WTC11 (cell line): ENCODE measurements at regions not wholly inside any gene's neighbourhood (a gene's known extent, or its start where the extent isn't known, plus 50 kb on each side); places are given as distances from the start of the nearest gene placed in this dataset.

Experiments
- ATAC-seq: fragments of 200-7000 bp; cut with Tn5 transposase; 2 replicates; pipeline ENCODE4 v1.10.0; 2021; ENCODE audit warnings: mild to moderate bottlenecking, moderate library complexity
- CTCF ChIA-PET: fragments of 300-600 bp; sonication (Branson Sonifier 250); formaldehyde crosslinking; loops from one replicate; lab custom pipeline; 2021; ENCODE audit warnings: antibody characterized with exemption; lab: Charles Lee
- POLR2A ChIA-PET: fragments of 350-600 bp; sonication (Branson Sonifier 250); formaldehyde crosslinking; loops from one replicate; lab custom pipeline; 2021; ENCODE audit warnings: antibody characterized with exemption; lab: Charles Lee
- DNase-seq: peaks from one replicate; pipeline ENCODE4 v3.0.0; 2021; ENCODE audit warnings: low spot score
- H3K27ac Mint-ChIP-seq: 2 replicates; pipeline ENCODE4 v1.8.0; 2021; ENCODE audit warnings: mixed read lengths
- H3K27me3 Mint-ChIP-seq: 2 replicates; pipeline ENCODE4 v1.8.0; 2021; ENCODE audit warnings: low read depth, mild to moderate bottlenecking, moderate library complexity, mixed read lengths
- H3K36me3 Mint-ChIP-seq: 2 replicates; pipeline ENCODE4 v1.8.0; 2021; ENCODE audit warnings: mixed read lengths
- H3K4me1 Mint-ChIP-seq: 2 replicates; pipeline ENCODE4 v1.8.0; 2022; ENCODE audit warnings: mixed read lengths
- H3K4me3 Mint-ChIP-seq: 2 replicates; pipeline ENCODE4 v1.8.0; 2021; ENCODE audit warnings: mild to moderate bottlenecking, moderate library complexity, mixed read lengths
- H3K9me3 Mint-ChIP-seq: 2 replicates; pipeline ENCODE4 v1.8.0; 2021; ENCODE audit warnings: mixed read lengths
- AFF4 ChIP-seq: sonication (generic); formaldehyde crosslinking; IDR thresholded peaks from 2 replicates; pipeline ENCODE4 v1.8.1; 2023; ENCODE audit warnings: mild to moderate bottlenecking, missing genetic modification reagents, borderline replicate concordance
- ATF1 ChIP-seq: sonication (generic); formaldehyde crosslinking; IDR thresholded peaks from 2 replicates; pipeline ENCODE4 v1.8.1; 2023; ENCODE audit warnings: mild to moderate bottlenecking, moderate library complexity, missing genetic modification reagents
- CBFB ChIP-seq: sonication (generic); formaldehyde crosslinking; IDR thresholded peaks from 2 replicates; pipeline ENCODE4 v1.8.1; 2022; ENCODE audit warnings: mild to moderate bottlenecking, low read depth, missing genetic modification reagents
- CREM ChIP-seq: sonication (generic); formaldehyde crosslinking; IDR thresholded peaks from 2 replicates; pipeline ENCODE4 v1.8.1; 2022; ENCODE audit warnings: mild to moderate bottlenecking, missing genetic modification reagents, moderate library complexity
- CTCF ChIP-seq: fragments of 200-600 bp; IDR thresholded peaks from 2 replicates; pipeline ENCODE4 v1.8.0; 2022; ENCODE audit warnings: antibody characterized with exemption
- FOXJ3 ChIP-seq: sonication (generic); formaldehyde crosslinking; IDR thresholded peaks from 2 replicates; pipeline ENCODE4 v1.9.0; 2021; ENCODE audit warnings: missing genetic modification reagents, mild to moderate bottlenecking, borderline replicate concordance
- FOXK1 ChIP-seq: sonication (generic); formaldehyde crosslinking; IDR thresholded peaks from 2 replicates; pipeline ENCODE4 v1.8.0; 2022; ENCODE audit warnings: mild to moderate bottlenecking, moderate library complexity, missing genetic modification reagents
- HMGA2 ChIP-seq: fragments of 250-450 bp; sonication (Bioruptor Pico); IDR thresholded peaks from 2 replicates; pipeline ENCODE4 v1.4.0; 2021; ENCODE audit warnings: mild to moderate bottlenecking, moderate library complexity
- IRF2 ChIP-seq: sonication (generic); formaldehyde crosslinking; IDR thresholded peaks from 2 replicates; pipeline ENCODE4 v1.8.0; 2022; ENCODE audit warnings: low read depth, missing genetic modification reagents, borderline replicate concordance
- JUN ChIP-seq: sonication (generic); formaldehyde crosslinking; IDR thresholded peaks from 2 replicates; pipeline ENCODE4 v1.8.0; 2023; ENCODE audit warnings: mild to moderate bottlenecking, missing genetic modification reagents
- MAX ChIP-seq: sonication (generic); formaldehyde crosslinking; IDR thresholded peaks from 2 replicates; pipeline ENCODE4 v1.8.0; 2022; ENCODE audit warnings: mild to moderate bottlenecking, missing genetic modification reagents
- NFYB ChIP-seq: sonication (generic); formaldehyde crosslinking; conservative IDR thresholded peaks from 2 replicates; pipeline ENCODE4 v1.8.0; 2022; ENCODE audit warnings: low read depth, missing genetic modification reagents
- RELA ChIP-seq: sonication (generic); formaldehyde crosslinking; IDR thresholded peaks from 2 replicates; pipeline ENCODE4 v1.8.1; 2022; ENCODE audit warnings: missing genetic modification reagents, mild to moderate bottlenecking, borderline replicate concordance
- RORB ChIP-seq: fragments of 250-450 bp; sonication (Bioruptor Pico); IDR thresholded peaks from 2 replicates; pipeline ENCODE4 v1.9.0; 2021; ENCODE audit warnings: mild to moderate bottlenecking
- SMAD3 ChIP-seq: sonication (generic); formaldehyde crosslinking; IDR thresholded peaks from 2 replicates; pipeline ENCODE4 v1.8.0; 2022; ENCODE audit warnings: missing genetic modification reagents, mild to moderate bottlenecking, borderline replicate concordance
- SOX15 ChIP-seq: fragments of 250-450 bp; sonication (Bioruptor Pico); IDR thresholded peaks from 2 replicates; pipeline ENCODE4 v1.9.0; 2021; ENCODE audit warnings: mild to moderate bottlenecking
- ZBTB21 ChIP-seq: sonication (generic); formaldehyde crosslinking; IDR thresholded peaks from 2 replicates; pipeline ENCODE4 v1.8.1; 2023; ENCODE audit warnings: mild to moderate bottlenecking, missing genetic modification reagents, borderline replicate concordance
- ZNF121 ChIP-seq: sonication (generic); formaldehyde crosslinking; IDR thresholded peaks from 2 replicates; pipeline ENCODE4 v1.8.0; 2023; ENCODE audit warnings: missing genetic modification reagents
- ZNF232 ChIP-seq: sonication (generic); formaldehyde crosslinking; IDR thresholded peaks from 2 replicates; pipeline ENCODE4 v1.8.0; 2022; ENCODE audit warnings: mild to moderate bottlenecking, missing genetic modification reagents
- TF ChIP-seq, protein P1 (sequence below): sonication (generic); formaldehyde crosslinking; IDR thresholded peaks from 2 replicates; pipeline ENCODE4 v1.8.1; 2023; ENCODE audit warnings: mild to moderate bottlenecking, moderate library complexity, missing genetic modification reagents

DNA sequence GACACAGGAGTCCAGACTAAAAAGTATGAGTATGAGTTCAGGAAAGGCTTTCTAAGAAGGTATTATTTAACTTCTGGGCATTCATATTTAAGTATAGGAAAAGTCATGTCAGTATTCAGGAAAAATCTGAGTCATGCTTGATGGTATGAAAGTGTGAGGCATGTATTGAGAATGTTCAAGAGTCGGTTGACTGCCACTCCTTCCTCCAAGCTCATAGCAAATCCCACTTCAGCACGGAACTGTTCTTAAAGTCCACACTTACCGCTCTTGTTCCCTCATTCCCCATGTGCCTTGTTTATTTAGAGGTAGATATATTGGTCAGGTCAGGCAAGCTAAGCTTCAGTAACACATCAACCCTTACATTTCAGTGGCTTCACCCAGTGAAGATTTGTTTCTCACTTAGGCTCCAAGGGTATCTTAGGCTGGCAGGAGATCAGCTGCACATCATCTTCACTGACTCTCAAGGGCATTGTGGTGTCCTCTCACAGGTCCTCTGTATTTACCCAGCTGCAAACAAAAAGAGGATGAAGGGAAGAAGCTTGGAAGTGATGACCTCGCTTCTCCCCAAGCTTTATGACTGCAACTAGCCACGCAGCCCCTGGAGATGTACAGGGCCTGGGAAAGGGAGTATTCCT lies 1189.2 kb downstream of the EFNB2 start:
- no peak overlapping the region for H3K27ac Mint-ChIP-seq
- no peaks in the 10 kb centered on the region for H3K36me3 Mint-ChIP-seq
- H3K4me3 Mint-ChIP-seq = no peak overlapping the region
- no peaks in the 10 kb centered on the region for H3K9me3 Mint-ChIP-seq
- CTCF ChIA-PET = no interaction called here
- ATAC-seq (no peak), DNase-seq (no peak)
- H3K27me3 Mint-ChIP-seq = no peaks in the 10 kb centered on the region
- POLR2A ChIA-PET = no interaction called here
- H3K4me1 Mint-ChIP-seq = no peaks in the 10 kb centered on the region
- TF ChIP-seq SMAD3 (CRISPR knock-in tag) (no peak), SOX15 (CRISPR knock-in tag) (no peak), IRF2 (no peak), MAX (no peak), ATF1 (no peak), CTCF (no peak), ZNF232 (CRISPR knock-in tag) (no peak), FOXK1 (CRISPR knock-in tag) (no peak), FOXJ3 (no peak), NFYB (no peak), HMGA2 (CRISPR knock-in tag) (no peak), RORB (no peak), CREM (no peak)

- no peak overlapping the region for H3K4me3 Mint-ChIP-seq
- no peak for TF ChIP-seq ZNF121 (CRISPR knock-in tag)
- ATAC-seq (no peak), DNase-seq (no peak)
- H3K9me3 Mint-ChIP-seq = no peaks in the 10 kb centered on the region
- ChIA-PET POLR2A (no interaction called here), CTCF (no interaction called here)
- no peaks in the 10 kb centered on the region for H3K36me3 Mint-ChIP-seq
- no peak overlapping the region for H3K27ac Mint-ChIP-seq
- H3K4me1 Mint-ChIP-seq = no peaks in the 10 kb centered on the region
- no peaks in the 10 kb centered on the region for H3K27me3 Mint-ChIP-seq
These were observed 1189.7 kb downstream of the EFNB2 start for GRCh38 chr13:105345730-105346129.

DNA sequence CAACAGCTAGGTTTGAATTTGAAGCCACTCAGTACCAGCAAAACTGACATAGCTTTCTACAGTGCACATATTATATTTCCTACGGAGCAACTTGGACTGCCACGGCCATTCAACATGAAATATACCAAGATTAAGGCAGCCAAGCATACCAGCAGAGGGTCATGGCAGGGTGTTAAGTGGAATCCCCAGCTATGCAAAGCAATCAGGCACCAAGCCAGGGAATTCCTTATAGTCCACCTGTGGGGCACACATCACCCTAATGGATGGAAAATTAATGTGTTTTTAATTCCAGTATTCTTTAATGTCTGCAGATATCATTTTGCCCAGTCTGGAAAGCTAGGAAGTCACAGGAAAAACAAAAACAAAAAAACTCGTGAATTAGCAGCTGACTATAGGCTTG lies 1190.3 kb downstream of the EFNB2 start:
- Mint-ChIP-seq H3K36me3 (no peaks in the 10 kb centered on the region), H3K27ac (no peak overlapping the region), H3K9me3 (no peaks in the 10 kb centered on the region), H3K4me3 (no peak overlapping the region), H3K4me1 (no peaks in the 10 kb centered on the region), H3K27me3 (no peaks in the 10 kb centered on the region)
- ATAC-seq (peak; percentile 32; the same call in 1 of the 2 replicates), DNase-seq (no peak)
- ChIA-PET POLR2A (interaction anchor here (0.6 kb wide), 1 partner anchor 107 kb away, joined by 3 read pairs; no protein-coding TSS in a partner anchor), CTCF (no interaction called here)
- TF ChIP-seq CREM (no peak), CBFB (CRISPR knock-in tag) (no peak), AFF4 (no peak), ZBTB21 (CRISPR knock-in tag) (no peak), RELA (CRISPR knock-in tag) (no peak), CTCF (no peak), JUN (CRISPR knock-in tag) (no peak)
- TF ChIP-seq, protein P1, sequence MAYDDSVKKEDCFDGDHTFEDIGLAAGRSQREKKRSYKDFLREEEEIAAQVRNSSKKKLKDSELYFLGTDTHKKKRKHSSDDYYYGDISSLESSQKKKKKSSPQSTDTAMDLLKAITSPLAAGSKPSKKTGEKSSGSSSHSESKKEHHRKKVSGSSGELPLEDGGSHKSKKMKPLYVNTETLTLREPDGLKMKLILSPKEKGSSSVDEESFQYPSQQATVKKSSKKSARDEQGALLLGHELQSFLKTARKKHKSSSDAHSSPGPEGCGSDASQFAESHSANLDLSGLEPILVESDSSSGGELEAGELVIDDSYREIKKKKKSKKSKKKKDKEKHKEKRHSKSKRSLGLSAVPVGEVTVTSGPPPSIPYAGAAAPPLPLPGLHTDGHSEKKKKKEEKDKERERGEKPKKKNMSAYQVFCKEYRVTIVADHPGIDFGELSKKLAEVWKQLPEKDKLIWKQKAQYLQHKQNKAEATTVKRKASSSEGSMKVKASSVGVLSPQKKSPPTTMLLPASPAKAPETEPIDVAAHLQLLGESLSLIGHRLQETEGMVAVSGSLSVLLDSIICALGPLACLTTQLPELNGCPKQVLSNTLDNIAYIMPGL = no peak
